Fibroblast of skin of abdomen (primary cell): ENCODE measurements at regions not wholly inside any gene's neighbourhood (a gene's known extent, or its start where the extent isn't known, plus 50 kb on each side); places are given as distances from the start of the nearest gene placed in this dataset.

Source experiments
- DNase-seq: peaks from one replicate; pipeline ENCODE4 v3.0.0-alpha.2; 2013

- no peak for DNase-seq
Measured at GRCh38 chr20:40770564-40771307, 81.7 kb upstream of the MAFB start.

DNA sequence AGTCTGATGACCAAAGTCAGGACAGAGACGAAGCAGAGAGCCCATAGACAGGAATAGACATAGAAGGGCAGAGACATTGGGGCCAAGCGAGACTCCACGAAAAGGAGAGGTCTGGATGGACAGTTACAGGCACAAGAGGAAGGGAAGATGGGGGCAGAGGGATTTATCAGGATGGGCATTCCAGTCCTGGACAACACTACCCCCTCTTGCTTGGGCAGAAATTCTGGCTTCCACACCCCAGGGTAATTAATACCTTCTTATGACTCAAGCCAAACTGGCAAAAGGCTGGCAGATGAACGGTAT is 82.2 kb upstream of the MAFB start:
- DNase-seq = no peak

DNA sequence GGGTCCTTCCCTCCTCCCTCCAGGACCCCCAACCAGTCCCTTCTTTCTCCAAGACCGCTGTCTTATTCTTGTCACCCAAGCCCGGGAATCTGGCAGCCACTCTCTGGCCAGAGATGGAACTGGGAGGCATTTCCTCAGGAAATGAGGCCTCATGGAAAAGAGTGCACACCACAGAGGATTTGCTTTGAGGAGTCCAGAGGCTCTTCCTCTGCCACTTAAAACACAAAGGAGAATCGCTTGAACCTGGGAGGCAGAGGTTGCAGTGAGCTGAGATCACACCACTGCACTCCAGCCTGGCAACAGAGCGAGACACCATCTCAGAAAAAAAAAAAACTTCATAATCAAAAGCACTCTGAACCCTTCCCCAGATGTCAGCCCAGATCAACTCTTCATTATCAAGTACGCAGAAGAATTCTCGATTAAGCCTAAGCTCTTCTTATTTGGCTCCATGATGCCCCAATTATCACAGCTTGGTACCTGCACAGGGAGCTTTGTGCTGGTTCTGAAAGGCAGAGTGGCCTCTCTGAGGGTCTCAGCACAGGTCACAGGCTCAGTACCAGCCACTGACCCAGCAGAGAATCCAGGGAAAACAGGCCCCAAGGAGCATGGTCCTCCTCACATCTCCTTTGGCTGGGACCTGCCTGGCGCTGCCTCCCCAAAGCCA is 82.9 kb upstream of the MAFB start:
- DNase-seq = no peak

DNA sequence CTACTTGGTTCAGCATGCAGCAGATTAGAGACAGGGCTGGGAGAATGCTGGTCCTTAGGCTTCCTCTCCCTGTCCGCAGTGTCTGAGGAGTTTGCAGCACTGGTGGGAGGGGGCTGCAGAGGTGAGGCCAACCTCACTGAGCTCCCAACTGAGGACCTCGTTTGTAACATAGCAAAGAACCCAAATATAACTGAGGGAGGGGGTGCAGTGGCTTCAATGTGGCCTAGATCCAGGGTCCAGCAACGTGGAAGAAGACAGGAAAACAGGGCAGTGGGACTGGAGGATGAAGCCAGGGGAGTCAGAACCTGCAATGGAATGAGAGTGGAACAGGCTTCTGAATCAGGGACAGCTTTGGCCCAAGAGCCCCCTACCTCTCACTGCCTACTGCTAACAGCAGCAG is 84.3 kb upstream of the MAFB start:
- no peak for DNase-seq

DNA sequence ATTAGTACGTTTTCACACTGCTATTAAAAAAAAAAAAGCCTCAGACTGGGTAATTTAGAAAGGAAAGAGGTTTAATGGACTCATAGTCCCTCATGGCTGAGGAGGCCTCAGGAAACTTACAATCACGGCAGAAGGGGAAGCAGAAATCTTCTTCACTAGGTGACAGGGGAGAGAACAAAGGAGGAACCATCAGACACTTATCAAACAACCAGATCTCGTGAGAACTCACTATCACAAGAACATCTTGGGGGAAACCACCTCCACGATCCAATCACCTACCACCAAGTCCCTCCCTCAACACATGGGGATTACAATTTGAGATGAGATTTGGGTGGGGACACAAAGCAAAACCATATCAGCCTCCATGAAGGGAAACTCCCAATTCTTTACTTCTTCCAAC is 85.2 kb upstream of the MAFB start:
- DNase-seq = no peak

DNA sequence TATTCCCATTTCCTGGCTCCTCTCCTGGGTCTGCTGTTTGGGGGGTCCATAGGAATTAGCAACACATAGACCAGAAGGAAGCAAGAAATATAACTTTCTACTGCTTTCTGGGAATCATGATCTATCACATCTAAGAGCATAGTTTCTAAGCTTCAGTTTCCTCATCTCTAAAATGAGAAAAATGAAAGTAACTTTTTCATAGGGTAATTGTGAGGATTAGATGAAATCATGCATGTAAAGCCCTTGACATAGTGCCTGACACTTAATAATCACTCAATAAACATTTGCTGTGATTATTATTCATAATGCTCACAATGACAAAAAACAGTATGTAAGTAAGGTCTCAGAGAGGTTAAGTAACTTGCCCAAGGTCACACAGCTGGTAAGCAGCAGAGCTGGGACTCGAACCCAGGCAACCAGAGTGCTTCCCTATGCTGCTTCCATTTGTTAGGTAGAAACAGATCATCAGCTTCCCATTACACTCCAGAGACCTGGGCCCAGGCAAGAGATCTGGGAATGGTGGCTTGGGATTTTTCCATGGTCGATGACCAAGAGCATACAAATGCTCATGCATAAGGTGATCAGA is 86.6 kb upstream of the MAFB start:
- no peak for DNase-seq

DNA sequence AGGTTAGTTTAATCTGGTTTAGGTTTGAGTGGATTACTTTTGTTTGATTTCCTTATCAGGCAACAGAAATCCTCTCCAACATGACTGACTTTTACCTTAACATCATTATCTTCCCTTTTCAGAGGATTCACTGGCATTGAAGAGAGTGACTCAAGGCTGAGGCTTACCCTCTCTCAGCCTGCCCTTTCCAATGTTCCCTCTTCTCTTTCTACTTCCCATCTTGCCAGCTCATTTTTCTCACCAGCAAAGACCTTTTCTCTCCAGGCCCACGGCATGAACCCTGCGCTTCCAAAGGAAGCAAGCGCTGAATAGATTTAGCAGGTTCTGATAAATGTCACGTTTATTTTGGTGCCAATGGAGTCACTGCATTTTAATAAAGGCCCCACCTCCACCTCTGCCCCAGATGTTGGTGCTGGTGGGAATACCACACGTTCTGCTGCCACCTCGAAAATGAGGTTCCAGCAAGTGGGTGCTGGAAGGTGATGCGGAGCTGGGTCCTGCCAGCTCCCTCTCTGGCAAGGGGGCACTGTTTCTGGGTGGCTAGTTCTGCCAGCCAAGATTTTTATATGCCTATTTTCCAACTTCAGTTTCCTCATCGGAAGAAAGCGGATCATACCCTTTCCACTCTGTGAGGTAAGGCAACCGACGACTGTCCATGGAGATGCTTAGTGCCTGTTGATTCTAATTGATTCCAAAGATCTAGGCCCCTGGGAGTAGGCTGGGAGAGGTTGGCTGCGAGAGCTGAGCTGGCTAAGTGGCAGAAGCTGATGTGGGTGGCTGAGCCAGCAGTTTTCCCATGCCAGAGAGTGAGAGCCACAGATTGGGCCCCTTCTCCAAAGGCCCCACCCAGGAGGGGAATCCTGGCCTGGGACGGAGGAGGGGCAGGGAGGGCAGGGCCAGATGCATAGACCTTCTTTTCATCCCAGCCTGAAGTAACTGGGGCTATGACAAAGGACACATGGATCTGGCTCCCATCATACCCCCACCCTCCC is 87.7 kb upstream of the MAFB start:
- DNase-seq = no peak

GRCh38 chr20:40777653-40778052 is 88.6 kb upstream of the MAFB start:
- DNase-seq = no peak

DNA sequence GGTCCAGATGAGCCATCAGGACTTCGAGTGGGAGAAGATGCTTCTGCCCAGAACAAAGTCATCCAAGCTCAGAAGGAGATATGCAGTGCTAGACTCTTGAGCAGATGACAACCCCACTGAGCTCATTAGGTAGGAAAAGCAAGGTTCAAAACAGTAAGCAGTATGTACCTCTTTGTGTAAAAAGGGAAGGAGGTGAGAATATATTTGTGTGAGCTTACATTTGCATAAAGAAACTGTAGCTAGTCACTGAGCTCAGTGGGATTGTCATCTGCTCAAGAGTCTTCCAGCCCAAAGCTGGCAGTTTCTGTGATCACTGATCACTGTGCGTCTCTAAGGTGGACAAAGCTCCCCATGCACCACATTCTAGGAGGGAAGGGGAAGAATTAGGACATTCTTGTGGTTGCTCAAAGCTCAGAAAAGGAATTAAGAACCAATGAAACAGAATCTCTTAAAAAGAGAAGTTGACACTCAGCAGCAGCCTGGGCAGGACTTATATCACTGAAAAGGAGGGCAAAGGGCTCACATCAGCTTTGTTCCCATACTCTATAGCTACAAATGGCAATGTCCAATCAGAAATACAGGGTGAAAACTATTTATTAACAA is 90.0 kb upstream of the MAFB start:
- no peak for DNase-seq

- DNase-seq = no peak
Measured at GRCh38 chr20:40781327-40782042, 92.4 kb upstream of the MAFB start.

- DNase-seq = no peak
Measured at GRCh38 chr20:40782043-40782368, 93.0 kb upstream of the MAFB start.

DNA sequence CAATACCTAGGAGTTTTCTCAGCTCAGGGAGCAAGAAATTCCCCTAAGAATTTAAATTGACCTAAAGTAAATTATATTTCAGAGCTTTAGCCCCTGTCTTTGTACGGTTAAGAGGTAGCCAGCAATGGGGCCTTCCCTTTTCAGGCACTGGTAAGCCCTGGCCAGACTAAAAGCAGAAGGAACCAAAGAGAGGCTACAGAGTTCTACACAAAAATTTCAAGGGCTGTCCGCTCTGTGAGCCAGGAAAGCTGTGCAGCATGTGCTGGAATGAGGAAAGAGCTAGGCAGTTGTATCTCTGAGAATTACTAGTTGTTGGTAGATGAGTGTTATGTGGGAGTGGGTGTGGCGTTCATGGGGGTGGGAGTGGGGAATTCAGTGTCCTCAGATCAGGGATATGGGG is 96.3 kb upstream of the MAFB start:
- no peak for DNase-seq

GRCh38 chr20:40786336-40786735 is 97.3 kb upstream of the MAFB start:
- DNase-seq = no peak

GRCh38 chr20:40787941-40788340 is 98.9 kb upstream of the MAFB start:
- DNase-seq = no peak

DNA sequence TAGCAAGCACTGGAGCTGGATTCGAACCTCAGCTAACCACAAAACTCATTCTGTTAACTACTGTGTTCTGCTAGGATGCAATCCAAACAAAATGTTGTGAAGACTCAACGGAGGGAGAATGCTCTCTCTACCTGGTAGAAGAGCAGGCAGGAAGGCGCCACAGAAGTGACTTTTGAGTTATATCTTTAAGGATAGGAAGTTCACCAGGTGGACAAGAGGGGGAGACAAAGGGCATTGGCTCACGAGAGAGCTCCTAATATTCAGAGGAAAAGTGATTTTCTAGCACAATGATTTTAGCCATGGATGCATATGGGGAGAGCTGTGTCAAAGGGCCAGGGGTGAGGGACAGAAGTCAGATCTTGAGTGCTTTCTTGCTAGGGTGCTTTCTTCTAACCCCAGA is 108.4 kb upstream of the MAFB start:
- no peak for DNase-seq

GRCh38 chr20:40798066-40798465 is 109.0 kb upstream of the MAFB start:
- no peak for DNase-seq

DNA sequence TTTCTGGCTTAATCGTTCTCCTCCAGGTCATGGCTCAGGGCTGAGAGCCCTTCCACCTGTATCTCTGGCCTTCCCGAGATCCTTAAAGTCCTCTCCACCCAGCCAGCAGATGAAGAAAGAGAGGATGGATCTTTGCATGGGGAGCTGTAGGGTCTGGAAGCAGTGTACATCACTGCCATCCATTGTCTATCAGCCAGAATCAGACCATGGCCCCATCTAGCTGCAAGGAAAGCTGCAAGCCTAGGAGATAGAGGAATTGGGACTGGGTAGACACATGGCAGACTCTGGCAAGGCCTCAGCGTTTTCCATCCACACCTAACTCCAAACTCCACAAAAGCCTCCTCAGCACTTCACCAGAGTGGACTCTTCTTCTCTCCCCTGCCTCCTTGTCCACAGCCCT is 113.8 kb upstream of the MAFB start:
- no peak for DNase-seq

DNA sequence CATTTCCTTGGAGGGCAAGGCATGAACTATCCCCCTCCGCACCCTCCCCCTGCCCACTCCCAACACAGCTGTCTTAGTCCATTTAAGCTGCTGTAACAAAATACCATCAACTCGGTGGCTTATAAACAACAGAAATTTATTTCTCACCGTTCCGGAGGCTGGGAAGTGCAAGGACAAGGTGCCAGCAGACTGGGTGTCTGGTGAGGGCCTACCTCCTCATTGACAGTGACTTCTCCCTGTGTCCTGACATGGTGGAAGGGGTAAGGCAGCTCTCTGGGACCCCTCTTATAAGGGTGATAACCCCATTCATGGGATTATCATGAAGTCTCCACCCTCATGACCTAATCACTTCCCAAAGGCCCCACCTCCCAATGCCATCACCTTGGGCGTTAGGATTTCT is 114.3 kb upstream of the MAFB start:
- DNase-seq = no peak

GRCh38 chr20:40805592-40805991 is 116.6 kb upstream of the MAFB start:
- no peak for DNase-seq

DNA sequence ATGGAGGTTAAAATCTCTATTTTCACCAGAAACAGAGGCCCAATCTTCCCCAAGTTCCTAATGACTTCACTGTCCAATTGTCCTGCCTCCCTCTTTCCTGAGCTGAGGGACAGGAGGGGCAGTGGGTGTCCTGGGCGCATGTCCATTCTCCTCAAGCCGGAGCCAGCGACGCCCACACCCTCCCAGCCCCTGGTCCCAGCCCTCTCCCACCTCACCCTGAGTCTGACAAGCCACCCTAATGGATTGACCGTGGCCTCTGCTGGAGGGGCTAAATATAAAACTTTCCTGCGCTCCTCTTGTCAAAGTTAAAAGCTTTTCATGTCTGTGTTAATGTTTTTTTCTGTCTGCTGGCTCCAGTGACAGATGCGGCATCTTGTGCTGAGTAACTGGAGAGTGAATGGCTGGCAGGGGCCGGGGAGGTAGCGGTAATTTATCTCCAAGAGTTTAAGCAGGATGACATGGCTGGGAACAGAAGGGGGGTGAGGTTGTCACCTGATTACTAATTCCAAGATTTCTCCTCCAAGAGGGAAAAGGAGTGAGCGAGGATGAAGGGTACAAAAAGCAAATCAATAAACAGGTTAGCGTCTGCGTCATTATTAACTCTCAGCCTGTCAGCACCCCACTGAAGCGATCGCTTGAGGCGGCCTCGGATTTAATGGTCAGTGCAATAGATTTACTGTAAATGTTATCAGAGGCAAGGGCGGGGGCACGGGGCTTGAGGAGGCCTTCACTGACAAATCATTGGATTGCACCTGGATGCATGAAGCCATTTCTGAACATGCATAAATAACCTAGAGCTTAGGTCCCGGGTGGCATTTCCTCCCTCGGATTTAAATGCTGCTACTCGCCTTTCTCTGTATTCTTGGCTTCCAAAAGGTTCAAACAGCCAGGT is 118.1 kb upstream of the MAFB start:
- no peak for DNase-seq

DNA sequence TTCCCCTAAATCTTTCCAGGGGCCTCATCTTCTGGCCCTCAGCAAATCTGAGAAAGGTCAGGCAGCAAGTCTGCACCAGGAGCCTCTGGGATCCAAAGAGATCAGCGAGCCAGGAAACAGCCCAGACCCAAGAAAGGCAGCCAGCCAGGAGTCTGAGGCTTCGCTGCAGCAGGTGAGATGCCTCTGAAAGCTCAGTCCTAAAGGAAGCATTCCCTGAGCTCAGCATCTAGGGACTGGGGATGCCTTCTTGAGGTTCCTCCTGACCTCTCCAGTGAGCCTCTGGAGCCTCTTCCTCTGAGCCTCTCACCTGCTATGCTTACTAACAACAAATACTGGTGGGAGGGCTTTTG is 118.8 kb upstream of the MAFB start:
- no peak for DNase-seq
